ENCODE measurements at regions not wholly inside any gene's neighbourhood (a gene's known extent, or its start where the extent isn't known, plus 50 kb on each side); places are given as distances from the start of the nearest gene placed in this dataset.

DNA sequence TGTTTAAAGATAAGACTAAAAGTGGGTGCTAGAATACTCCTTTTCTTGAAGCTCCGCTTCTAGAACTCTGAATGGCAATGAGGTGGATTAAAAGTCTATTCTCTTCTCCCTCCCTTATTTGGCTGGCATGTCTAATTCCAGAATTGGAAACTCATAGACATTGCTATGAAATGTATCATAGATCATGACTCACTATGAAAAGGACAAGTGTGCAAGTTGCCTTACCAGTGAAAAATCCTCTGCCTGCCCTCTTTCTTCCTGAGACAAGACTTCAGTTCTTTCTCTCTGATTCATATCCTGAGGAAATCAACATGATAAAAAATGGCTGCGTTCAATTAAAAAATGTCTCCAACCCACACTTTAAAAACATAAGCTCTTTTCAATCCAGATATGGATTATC, 73.2 kb upstream of the BLID start:
- FAIRE-seq = peak; percentile 90
- DNase-seq (ENCODE audit: insufficient read length, low spot score) = peak; percentile 68

- DNase-seq (ENCODE audit: insufficient read length, low spot score) (no peak), FAIRE-seq (no peak)
These were observed 71.6 kb upstream of the BLID start for GRCh38 chr11:122187373-122188165.

DNA sequence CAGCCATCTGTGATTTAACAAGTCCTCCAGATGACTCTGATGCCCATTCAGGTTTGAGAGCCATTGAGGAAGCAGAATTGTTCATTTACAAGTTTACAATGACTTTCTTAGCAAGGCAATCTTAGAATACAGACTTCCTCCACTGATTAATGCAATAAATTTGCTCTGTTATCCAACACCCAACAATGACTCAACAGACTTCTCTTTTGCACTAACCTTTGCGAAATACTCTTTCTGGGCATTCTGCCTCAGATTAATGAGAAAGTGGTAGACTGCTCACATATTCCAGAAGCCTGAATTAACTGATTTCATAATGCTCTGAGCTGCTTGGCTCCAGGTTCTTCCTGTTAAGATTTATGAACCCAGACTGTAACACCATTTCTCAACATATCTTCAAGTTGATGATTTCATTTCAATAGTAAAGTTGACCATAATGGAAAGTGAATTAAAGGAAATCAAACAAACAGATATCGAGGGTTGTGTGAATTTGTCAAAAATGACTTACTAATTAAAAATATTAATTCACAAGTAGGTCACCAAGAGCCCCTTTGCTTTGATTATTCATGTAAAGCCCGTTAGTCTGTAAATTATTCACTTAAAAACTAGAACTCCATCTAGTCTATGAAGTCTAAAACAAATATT, 70.5 kb upstream of the BLID start:
- FAIRE-seq (peak; percentile 92), DNase-seq (ENCODE audit: insufficient read length, low spot score) (peak; percentile 41)

DNA sequence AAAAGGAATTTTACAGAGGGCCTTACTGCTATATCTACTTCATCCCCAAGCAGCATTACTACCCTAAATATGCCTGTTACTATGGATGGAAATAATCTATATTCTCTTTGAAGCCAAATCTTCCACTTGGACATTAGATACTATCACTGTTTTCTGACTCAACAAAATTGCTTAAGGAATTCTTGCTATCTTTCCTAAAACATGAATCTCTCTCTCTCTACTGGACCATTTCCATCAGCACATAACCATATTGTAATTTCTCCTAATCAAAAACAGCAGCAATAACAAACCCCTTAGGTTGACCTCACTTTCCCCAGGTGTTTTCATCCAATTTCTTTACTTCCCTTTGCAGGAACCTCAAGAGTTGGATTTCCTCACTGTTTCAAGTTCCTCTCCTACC, 67.9 kb upstream of the BLID start:
- no peak for FAIRE-seq
- no peak for DNase-seq (ENCODE audit: insufficient read length, low spot score)

GRCh38 chr11:122181893-122182292, 65.9 kb upstream of the BLID start:
- no peak for DNase-seq (ENCODE audit: insufficient read length, low spot score)
- FAIRE-seq = no peak

DNA sequence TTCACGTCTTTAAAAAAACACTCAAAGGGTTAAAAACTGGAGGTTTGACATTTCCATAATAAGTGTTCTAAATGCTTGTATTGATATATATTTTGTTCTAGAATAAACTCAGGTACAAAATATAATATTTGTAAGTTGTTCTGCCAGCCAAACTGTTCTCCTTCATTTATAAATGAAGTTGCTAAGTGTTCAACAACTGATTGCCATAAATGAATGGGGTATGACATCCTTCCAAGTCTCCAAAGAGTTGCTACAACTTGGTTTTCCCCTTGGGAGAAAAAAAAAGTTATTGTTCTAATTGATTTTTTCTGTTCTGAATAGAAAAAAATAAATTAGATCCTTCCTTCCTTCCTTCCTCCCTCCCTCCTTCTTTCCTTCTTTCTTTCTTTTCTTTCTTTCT, 65.4 kb upstream of the BLID start:
- FAIRE-seq = no peak

GRCh38 chr11:122179961-122180834, 64.2 kb upstream of the BLID start:
- FAIRE-seq = peak; percentile 94
- peak; percentile 60 for DNase-seq (ENCODE audit: insufficient read length, low spot score)

More for the DNA sequence above, 65.4 kb upstream of the BLID start:
- no peak for DNase-seq (ENCODE audit: insufficient read length, low spot score)

GRCh38 chr11:122178795-122179194, 62.8 kb upstream of the BLID start:
- peak; percentile 75 for FAIRE-seq

GRCh38 chr11:122177238-122177637, 61.2 kb upstream of the BLID start:
- DNase-seq (ENCODE audit: insufficient read length, low spot score) (no peak), FAIRE-seq (peak; percentile 58)

More at GRCh38 chr11:122178795-122179194, 62.8 kb upstream of the BLID start:
- DNase-seq (ENCODE audit: insufficient read length, low spot score) = no peak

DNA sequence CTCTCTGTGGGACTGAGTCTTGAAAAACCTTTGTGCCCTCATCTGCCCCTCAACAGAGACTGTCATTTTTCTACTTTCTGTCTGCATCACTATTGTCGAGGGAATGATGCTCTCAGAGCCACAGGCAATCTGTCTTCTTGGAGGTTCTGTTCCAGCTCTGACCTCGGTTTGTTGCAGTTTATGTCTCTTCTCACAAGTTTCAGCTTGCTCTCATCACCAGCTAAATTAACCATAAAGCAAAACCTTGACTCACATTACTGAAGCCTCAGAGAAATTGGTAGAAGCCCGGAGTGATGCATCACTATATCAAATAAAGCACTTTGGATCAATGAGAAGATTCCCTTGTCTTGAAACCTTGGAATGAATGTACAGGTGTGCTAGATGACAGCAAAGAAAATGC, 60.6 kb upstream of the BLID start:
- DNase-seq (ENCODE audit: insufficient read length, low spot score) = no peak
- FAIRE-seq = no peak

DNA sequence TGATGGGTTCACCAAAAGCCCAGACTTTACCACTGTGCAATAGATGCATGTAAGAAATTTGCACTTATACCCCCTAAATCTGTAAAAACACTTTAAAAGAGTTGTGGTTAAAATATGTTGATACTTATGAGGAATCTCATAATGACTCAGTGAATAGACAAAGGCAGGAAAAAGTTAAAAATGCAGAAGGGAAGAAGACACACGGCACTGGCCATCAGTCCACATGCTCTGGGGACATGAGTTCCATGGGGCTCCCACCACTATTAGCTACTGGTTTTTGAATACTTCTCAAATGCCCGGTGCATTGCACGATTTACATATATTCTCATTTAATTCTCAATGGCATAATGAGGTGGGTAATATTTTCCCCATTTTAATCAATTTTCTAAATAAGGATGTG, 59.3 kb upstream of the BLID start:
- FAIRE-seq (peak; percentile 48), DNase-seq (ENCODE audit: insufficient read length, low spot score) (no peak)

DNA sequence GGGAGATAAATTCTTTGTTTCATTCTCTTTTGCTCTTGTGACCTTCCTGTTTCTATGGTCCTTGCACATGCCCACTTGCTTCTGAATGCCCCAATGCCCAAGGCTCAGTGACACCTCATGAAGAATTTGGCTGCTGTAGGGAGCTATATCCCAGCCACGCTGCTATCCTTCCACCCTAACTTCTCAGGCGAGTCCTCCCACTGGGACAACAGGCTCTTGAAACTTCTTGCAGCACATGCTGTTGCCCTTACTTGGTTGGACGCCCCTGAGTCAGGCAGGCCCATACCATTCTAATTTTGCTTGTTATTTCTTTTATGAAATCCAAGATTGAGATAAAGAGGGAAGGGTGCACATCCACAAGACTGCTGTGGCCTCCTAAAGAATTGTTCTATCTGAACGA, 57.6 kb upstream of the BLID start:
- no peak for DNase-seq (ENCODE audit: insufficient read length, low spot score)
- FAIRE-seq = peak; percentile 74

DNA sequence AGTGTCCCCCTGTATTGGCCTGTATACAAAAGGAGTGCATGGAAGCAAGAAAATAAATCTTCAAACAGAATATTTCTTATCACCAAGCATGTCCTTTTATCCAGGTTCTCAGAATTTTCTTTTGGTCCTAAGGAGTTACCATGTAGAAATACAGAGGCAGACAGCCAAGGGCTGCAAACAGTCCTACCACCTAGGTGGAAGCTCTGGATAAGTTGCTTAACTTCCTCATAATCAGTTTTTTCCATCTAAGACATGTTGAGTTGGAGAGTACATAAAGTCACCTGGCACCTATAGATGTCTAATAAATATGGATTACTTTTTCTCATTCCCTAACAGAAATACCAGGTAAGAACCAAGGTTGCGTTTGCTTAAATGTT, 57.0 kb upstream of the BLID start:
- FAIRE-seq = peak; percentile 20
- DNase-seq (ENCODE audit: insufficient read length, low spot score) = no peak

DNA sequence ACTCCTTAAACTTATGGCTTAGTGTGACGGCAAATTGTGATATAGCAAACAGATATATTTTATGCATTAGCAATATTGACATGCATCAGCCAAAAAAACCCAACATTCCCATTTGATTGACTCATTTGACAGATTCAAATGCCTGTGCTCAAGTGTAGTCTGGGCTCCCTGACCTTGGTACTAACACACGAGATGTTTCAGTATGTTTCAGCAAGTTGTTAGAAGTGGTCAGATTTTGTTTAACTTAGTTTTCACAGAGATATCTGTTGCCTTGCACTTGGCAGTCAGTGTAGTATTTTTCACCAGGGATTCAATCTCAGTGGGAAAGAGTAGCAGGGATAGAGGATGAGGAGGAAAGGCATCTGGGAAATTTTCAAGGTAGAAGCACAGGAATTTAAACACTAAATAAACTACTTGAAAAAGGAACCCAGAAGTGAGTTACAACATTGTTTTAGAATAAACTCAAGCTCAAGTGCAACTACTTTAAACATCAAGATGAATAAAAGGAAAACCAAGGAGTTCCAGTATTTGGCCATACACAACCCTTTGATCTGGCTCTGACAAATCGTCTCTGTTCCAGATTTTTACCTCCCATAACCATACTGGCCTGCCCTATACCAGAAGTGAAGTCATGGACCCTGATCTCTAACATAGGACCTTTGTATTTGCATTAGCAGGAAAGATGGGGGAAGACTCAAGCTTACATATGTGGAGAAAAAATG, 56.5 kb upstream of the BLID start:
- peak; percentile 49 for FAIRE-seq
- DNase-seq (ENCODE audit: insufficient read length, low spot score) = no peak

DNA sequence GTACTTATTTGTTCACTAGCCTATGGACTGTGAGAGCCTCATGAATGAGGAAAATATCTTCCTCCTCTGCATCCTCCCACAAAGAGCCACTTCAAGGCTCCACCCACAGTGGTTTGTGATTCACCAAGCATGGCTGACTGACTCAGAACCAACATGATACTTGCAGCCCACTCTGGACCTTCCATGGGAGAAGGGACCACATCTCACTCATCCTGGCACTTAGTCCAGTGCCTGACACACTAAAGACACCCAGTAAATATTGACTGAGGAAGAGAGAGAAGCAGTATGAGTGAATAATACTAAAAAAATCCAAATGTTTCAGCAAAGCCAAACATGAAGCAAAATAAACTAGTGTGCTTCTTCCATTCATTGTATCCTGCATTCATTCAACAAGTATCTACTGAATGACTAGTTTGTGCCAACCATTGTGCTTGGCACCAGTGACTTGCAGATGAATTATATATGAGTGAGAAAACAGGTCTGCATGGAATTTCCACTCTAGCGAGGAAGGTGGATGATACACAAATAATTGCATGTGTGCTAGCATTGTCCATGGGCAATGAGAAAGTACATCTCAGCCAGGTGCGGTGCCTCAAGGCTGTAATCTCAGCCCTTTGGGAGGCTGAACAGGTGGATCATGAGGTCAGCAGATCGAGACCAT, 54.9 kb upstream of the BLID start:
- peak; percentile 94 for FAIRE-seq

GRCh38 chr11:122168218-122168617, 52.2 kb upstream of the BLID start:
- no peak for FAIRE-seq
- no peak for DNase-seq (ENCODE audit: insufficient read length, low spot score)

More for the DNA sequence above, 54.9 kb upstream of the BLID start:
- DNase-seq (ENCODE audit: insufficient read length, low spot score) = no peak

GRCh38 chr11:122167100-122167499, 51.1 kb upstream of the BLID start:
- FAIRE-seq = no peak
- DNase-seq (ENCODE audit: insufficient read length, low spot score) = no peak

DNA sequence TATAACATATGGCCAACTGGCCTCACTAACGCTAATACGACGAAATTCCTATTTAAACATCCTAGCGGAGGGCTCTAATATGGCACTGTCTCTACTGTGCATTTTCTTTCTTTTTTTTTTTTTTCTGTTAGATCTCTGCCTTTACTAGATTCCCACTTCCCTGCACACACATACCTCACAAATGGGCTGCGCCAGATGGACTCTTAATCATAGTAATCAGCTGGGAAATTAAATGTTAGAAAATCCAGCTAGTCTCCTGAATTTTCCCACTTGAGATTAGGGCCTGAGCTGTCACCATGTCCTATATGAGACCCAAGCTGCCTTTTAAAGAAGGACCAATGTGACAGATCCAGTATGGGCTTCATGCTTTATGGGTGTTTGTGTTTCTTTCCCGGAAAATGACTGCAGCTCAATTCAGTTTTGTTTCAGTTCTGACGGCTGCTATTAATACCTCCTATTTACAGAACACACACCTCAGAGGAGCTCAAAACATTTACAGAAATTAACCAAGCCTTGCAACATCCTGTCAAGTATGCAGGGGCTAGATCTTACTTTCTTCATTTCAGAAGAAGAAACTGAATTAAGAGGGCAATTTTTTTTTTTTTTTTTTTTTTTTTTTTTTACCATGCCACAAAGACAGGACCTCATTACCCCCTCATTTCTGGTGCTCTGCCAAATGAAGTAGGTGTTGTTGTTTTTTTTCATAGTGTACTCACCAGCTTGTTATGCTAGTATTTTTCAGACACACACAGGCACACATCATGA, 49.8 kb upstream of the BLID start:
- DNase-seq (ENCODE audit: insufficient read length, low spot score) (no peak), FAIRE-seq (no peak)

Data from HTR-8/SVneo (cell line).